Right kidney (tissue), 1 donor: ENCODE measurements at regions not wholly inside any gene's neighbourhood (a gene's known extent, or its start where the extent isn't known, plus 50 kb on each side); places are given as distances from the start of the nearest gene placed in this dataset.

Experiments used
- DNase-seq: peaks from one replicate; pipeline ENCODE4 v3.0.0-alpha.2; 2016

GRCh38 chr11:129324533-129325175 lies 51.0 kb upstream of the BARX2 start:
- DNase-seq, result no peak

- DNase-seq, result no peak
Observed at GRCh38 chr11:129323896-129324502, 51.6 kb upstream of the BARX2 start.

GRCh38 chr11:129322941-129323340 lies 52.7 kb upstream of the BARX2 start:
- DNase-seq, result no peak

- DNase-seq, result no peak
Observed at GRCh38 chr11:129321076-129321475, 54.6 kb upstream of the BARX2 start.

- DNase-seq, result no peak
Observed at GRCh38 chr11:129320494-129320893, 55.2 kb upstream of the BARX2 start.

- no peak for DNase-seq
Observed at GRCh38 chr11:129319751-129320150, 55.9 kb upstream of the BARX2 start.

- no peak for DNase-seq
Observed at GRCh38 chr11:129319201-129319600, 56.4 kb upstream of the BARX2 start.

GRCh38 chr11:129317571-129317970 lies 58.1 kb upstream of the BARX2 start:
- no peak for DNase-seq

GRCh38 chr11:129316781-129317180 lies 58.9 kb upstream of the BARX2 start:
- no peak for DNase-seq

GRCh38 chr11:129315781-129316579 lies 59.7 kb upstream of the BARX2 start:
- DNase-seq, result no peak

- no peak for DNase-seq
Observed at GRCh38 chr11:129314371-129314770, 61.3 kb upstream of the BARX2 start.

GRCh38 chr11:129313541-129314297 lies 61.9 kb upstream of the BARX2 start:
- no peak for DNase-seq

- no peak for DNase-seq
Observed at GRCh38 chr11:129312730-129313503, 62.7 kb upstream of the BARX2 start.

GRCh38 chr11:129308241-129308865 lies 67.3 kb upstream of the BARX2 start:
- DNase-seq, result no peak

GRCh38 chr11:129307162-129307561 lies 68.5 kb upstream of the BARX2 start:
- no peak for DNase-seq

- no peak for DNase-seq
Observed at GRCh38 chr11:129302386-129303101, 73.1 kb upstream of the BARX2 start.

GRCh38 chr11:129300099-129300498 lies 75.5 kb upstream of the BARX2 start:
- no peak for DNase-seq

GRCh38 chr11:129298988-129299387 lies 76.7 kb upstream of the BARX2 start:
- DNase-seq, result no peak

- no peak for DNase-seq
Observed at GRCh38 chr11:129295746-129296145, 79.9 kb upstream of the BARX2 start.

- no peak for DNase-seq
Observed at GRCh38 chr11:129292771-129293170, 82.9 kb upstream of the BARX2 start.

- no peak for DNase-seq
Observed at GRCh38 chr11:129292092-129292491, 83.6 kb upstream of the BARX2 start.
